ENCODE measurements at regions not wholly inside any gene's neighbourhood (a gene's known extent, or its start where the extent isn't known, plus 50 kb on each side); places are given as distances from the start of the nearest gene placed in this dataset.

GRCh38 chr1:98066911-98067310 is 146.1 kb upstream of the DPYD start:
- TF ChIP-seq, protein P1, sequence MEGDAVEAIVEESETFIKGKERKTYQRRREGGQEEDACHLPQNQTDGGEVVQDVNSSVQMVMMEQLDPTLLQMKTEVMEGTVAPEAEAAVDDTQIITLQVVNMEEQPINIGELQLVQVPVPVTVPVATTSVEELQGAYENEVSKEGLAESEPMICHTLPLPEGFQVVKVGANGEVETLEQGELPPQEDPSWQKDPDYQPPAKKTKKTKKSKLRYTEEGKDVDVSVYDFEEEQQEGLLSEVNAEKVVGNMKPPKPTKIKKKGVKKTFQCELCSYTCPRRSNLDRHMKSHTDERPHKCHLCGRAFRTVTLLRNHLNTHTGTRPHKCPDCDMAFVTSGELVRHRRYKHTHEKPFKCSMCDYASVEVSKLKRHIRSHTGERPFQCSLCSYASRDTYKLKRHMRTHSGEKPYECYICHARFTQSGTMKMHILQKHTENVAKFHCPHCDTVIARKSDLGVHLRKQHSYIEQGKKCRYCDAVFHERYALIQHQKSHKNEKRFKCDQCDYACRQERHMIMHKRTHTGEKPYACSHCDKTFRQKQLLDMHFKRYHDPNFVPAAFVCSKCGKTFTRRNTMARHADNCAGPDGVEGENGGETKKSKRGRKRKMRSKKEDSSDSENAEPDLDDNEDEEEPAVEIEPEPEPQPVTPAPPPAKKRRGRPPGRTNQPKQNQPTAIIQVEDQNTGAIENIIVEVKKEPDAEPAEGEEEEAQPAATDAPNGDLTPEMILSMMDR (IDR thresholded peaks at IDR 0.05; ENCODE audit: unreplicated experiment) = no peak
- Mint-ChIP-seq H3K27me3 (ENCODE audit: unreplicated experiment) (no peaks in the 10 kb centered on the region), H3K4me1 (ENCODE audit: unreplicated experiment) (no peaks in the 10 kb centered on the region), H3K9me3 (ENCODE audit: unreplicated experiment) (no peaks in the 10 kb centered on the region), H3K36me3 (ENCODE audit: low read depth, unreplicated experiment) (no peaks in the 10 kb centered on the region), H3K4me3 (ENCODE audit: unreplicated experiment) (no peak overlapping the region), H3K27ac (ENCODE audit: unreplicated experiment) (no peak overlapping the region)
- DNase-seq (ENCODE audit: low spot score) = no peak

DNA sequence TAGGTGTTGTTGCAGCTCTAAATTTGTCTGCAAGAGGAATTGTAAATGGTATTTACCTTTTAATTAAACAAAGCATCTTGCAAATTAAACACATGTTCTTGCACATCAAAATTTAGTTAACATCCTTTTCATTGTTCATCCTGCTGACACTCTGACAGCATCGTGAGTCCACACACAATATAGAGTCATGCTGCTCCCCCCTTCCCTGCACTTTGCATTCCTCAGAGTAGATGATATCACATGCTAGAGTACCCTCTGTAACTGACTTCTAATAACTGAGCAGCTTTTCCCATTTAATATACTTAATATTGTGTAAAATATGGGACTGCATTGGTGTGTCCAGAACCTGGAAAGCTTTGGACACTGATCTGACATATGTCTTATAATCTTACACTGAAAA is 138.8 kb upstream of the DPYD start:
- no peak overlapping the region for H3K27ac Mint-ChIP-seq (ENCODE audit: unreplicated experiment)
- DNase-seq (ENCODE audit: low spot score) = no peak
- H3K27me3 Mint-ChIP-seq (ENCODE audit: unreplicated experiment) = no peaks in the 10 kb centered on the region
- peaks cover 1% of the 10 kb centered on the region for H3K4me1 Mint-ChIP-seq (ENCODE audit: unreplicated experiment)
- no peaks in the 10 kb centered on the region for H3K36me3 Mint-ChIP-seq (ENCODE audit: low read depth, unreplicated experiment)
- H3K9me3 Mint-ChIP-seq (ENCODE audit: unreplicated experiment) = no peaks in the 10 kb centered on the region
- no peak overlapping the region for H3K4me3 Mint-ChIP-seq (ENCODE audit: unreplicated experiment)
- TF ChIP-seq, protein P1 (IDR thresholded peaks at IDR 0.05; ENCODE audit: unreplicated experiment) = no peak

DNA sequence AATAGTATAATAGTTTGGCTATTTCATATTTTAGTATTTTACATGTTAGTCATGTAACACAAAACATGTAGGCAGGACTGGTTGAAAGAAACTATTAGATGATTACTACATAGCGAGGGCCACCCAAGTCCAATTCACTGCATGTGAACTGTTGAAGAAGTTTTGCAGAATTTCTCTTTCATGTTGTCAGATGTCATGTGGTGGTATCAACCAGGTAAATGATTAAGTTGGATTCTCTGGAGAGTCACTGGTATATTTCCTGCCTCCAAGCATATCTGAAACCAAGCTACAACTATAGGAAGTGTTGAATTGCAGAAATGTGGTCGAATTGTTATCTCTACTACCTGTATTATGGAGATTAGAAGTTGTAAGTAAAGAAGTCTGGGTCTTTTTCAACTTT is 137.8 kb upstream of the DPYD start:
- Mint-ChIP-seq H3K9me3 (ENCODE audit: unreplicated experiment) (no peaks in the 10 kb centered on the region), H3K27ac (ENCODE audit: unreplicated experiment) (no peak overlapping the region), H3K36me3 (ENCODE audit: low read depth, unreplicated experiment) (no peaks in the 10 kb centered on the region), H3K4me3 (ENCODE audit: unreplicated experiment) (no peak overlapping the region), H3K27me3 (ENCODE audit: unreplicated experiment) (no peaks in the 10 kb centered on the region), H3K4me1 (ENCODE audit: unreplicated experiment) (peaks cover 4% of the 10 kb centered on the region)
- TF ChIP-seq, protein P1 (IDR thresholded peaks at IDR 0.05; ENCODE audit: unreplicated experiment) = no peak
- no peak for DNase-seq (ENCODE audit: low spot score)

- H3K27ac Mint-ChIP-seq (ENCODE audit: unreplicated experiment) = no peak overlapping the region
- H3K4me1 Mint-ChIP-seq (ENCODE audit: unreplicated experiment) = peaks cover 9% of the 10 kb centered on the region
- no peaks in the 10 kb centered on the region for H3K27me3 Mint-ChIP-seq (ENCODE audit: unreplicated experiment)
These were observed 136.5 kb upstream of the DPYD start for GRCh38 chr1:98057236-98057910.

DNA sequence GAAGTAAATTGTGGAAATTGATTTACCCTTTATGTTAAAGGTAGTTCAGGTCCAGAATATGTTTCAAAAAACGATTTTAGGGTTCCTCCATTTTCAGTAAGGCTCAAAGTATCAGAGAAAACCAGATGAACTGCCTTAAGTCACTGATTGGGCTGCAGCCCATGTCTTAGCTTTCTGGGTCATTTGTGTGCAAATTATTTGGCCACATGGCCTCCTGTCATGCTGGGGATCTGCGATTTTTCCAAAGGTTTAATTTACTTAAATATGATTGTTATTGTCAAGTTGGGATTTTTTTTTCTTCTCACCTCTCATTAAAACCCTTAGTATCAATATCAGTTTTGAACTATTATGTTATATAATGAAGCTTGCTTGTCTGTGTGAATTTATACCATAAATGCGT is 135.9 kb upstream of the DPYD start:
- H3K9me3 Mint-ChIP-seq (ENCODE audit: unreplicated experiment) = no peaks in the 10 kb centered on the region

More at GRCh38 chr1:98057236-98057910, 136.5 kb upstream of the DPYD start:
- Mint-ChIP-seq H3K4me3 (ENCODE audit: unreplicated experiment) (no peak overlapping the region), H3K36me3 (ENCODE audit: low read depth, unreplicated experiment) (no peaks in the 10 kb centered on the region), H3K9me3 (ENCODE audit: unreplicated experiment) (no peaks in the 10 kb centered on the region)
- DNase-seq (ENCODE audit: low spot score) = no peak
- TF ChIP-seq, protein P1 (IDR thresholded peaks at IDR 0.05; ENCODE audit: unreplicated experiment) = no peak

More for the DNA sequence above, 135.9 kb upstream of the DPYD start:
- Mint-ChIP-seq H3K4me3 (ENCODE audit: unreplicated experiment) (no peak overlapping the region), H3K4me1 (ENCODE audit: unreplicated experiment) (peaks cover 9% of the 10 kb centered on the region), H3K36me3 (ENCODE audit: low read depth, unreplicated experiment) (no peaks in the 10 kb centered on the region), H3K27me3 (ENCODE audit: unreplicated experiment) (no peaks in the 10 kb centered on the region), H3K27ac (ENCODE audit: unreplicated experiment) (no peak overlapping the region)
- TF ChIP-seq, protein P1 (IDR thresholded peaks at IDR 0.05; ENCODE audit: unreplicated experiment) = no peak
- DNase-seq (ENCODE audit: low spot score) = no peak

Measured in endothelial cell (in vitro differentiated cells).